HFFc6 (cell line): ENCODE measurements at regions not wholly inside any gene's neighbourhood (a gene's known extent, or its start where the extent isn't known, plus 50 kb on each side); places are given as distances from the start of the nearest gene placed in this dataset.
"Not testable (repeated sequence)": the region's sequence is repeated elsewhere in the genome, so short reads cannot be mapped to it uniquely, and the experiment has no call there.

ENCODE experiments used
- DNase-seq: peaks from one replicate; pipeline ENCODE4 v3.0.0-alpha.2; 2018
- H3K27ac Mint-ChIP-seq: 2 replicates; pipeline ENCODE4 v1.8.0; 2020; ENCODE audit warnings: mild to moderate bottlenecking, mixed read lengths
- H3K27me3 Mint-ChIP-seq: 2 replicates; pipeline ENCODE4 v1.8.0; 2021; ENCODE audit warnings: mild to moderate bottlenecking, moderate library complexity, mixed read lengths; ENCODE audit not compliant: insufficient read depth
- H3K36me3 Mint-ChIP-seq: 2 replicates; pipeline ENCODE4 v1.8.0; 2021; ENCODE audit warnings: low read depth, mixed read lengths
- H3K4me1 Mint-ChIP-seq: 2 replicates; pipeline ENCODE4 v1.8.0; 2020; ENCODE audit warnings: low read depth, mixed read lengths
- H3K4me3 Mint-ChIP-seq: 2 replicates; pipeline ENCODE4 v1.8.0; 2020; ENCODE audit warnings: mild to moderate bottlenecking, moderate library complexity, mixed read lengths
- H3K9me3 Mint-ChIP-seq: 2 replicates; pipeline ENCODE4 v1.8.0; 2020; ENCODE audit warnings: mild to moderate bottlenecking, mixed read lengths
- CTCF ChIP-seq: fragments of 200-600 bp; sonication (generic); IDR thresholded peaks from 2 replicates; pipeline ENCODE4 v1.5.0; 2021; ENCODE audit warnings: antibody characterized with exemption, mild to moderate bottlenecking

DNA sequence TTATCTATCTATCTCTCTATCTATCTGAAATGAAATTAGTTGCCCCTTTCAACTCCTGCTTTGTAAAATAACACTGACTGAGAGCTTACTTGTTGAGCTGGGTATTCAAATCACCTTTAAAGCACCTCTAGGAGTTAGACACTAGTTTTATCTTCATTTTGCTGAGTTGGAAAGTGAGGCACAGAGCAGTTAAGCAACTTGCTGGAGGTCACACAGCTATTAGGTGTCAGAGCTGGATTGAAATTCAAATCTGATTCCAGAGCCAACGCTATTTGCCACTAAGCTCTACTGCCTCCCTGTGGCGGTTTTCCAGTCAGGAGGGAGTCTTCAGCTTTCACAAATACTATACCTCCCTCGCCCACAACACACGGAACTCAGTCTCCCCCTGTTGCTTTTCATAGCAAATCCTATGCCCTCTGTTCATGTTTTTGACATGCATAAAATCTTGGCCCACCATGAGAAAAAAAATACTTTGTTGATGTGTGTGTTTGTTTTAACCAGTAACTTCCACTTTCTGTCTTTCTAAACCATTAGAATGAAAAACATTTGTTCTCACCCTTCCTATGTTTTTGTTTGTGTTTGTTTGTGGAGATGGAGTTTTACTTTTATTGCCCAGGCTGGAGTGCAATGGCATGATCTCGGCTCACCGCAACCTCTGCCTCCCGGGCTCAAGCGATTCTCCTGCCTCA, 74.8 kb upstream of the SMURF2 start:
- no peaks in the 10 kb centered on the region; the same call in 1 of the 2 replicates for H3K27me3 Mint-ChIP-seq
- peak; percentile 68 for DNase-seq
- TF ChIP-seq CTCF: peak; percentile 85
- no peak overlapping the region for H3K4me3 Mint-ChIP-seq
- H3K4me1 Mint-ChIP-seq: peaks cover 89% of the 10 kb centered on the region
- H3K36me3 Mint-ChIP-seq: no peaks in the 10 kb centered on the region
- peak overlapping the region; percentile 50 for H3K27ac Mint-ChIP-seq
- no peaks in the 10 kb centered on the region for H3K9me3 Mint-ChIP-seq

GRCh38 chr17:64732336-64733006, 70.4 kb upstream of the SMURF2 start:
- H3K27ac Mint-ChIP-seq: peak overlapping the region; percentile 79
- H3K4me1 Mint-ChIP-seq: peaks cover 87% of the 10 kb centered on the region
- peak; percentile 38 for TF ChIP-seq CTCF
- H3K36me3 Mint-ChIP-seq: no peaks in the 10 kb centered on the region
- H3K27me3 Mint-ChIP-seq: no peaks in the 10 kb centered on the region
- peak overlapping the region; percentile 41 for H3K4me3 Mint-ChIP-seq
- no peaks in the 10 kb centered on the region for H3K9me3 Mint-ChIP-seq
- peak; percentile 84 for DNase-seq

DNA sequence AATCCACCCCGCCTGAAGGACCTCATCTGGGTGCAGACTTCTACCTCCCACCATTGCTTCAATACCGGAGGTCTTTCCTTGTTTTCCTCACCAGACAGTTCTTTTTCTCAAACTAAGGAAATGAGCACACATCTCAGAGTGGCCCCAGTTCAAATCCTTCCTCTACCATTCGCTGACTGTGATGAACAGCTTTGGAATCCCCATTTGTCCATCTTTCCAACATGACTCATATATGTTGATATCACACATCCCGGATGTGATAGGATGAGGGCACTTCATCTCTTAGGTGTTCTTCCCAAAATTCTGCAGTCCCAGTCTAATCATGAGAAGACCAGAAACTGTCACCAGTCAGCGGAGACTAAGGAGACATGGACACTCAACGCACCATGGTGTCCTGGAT, 67.9 kb upstream of the SMURF2 start:
- not testable (repeated sequence) for H3K9me3 Mint-ChIP-seq, H3K36me3 Mint-ChIP-seq, H3K27me3 Mint-ChIP-seq
- peaks cover 70% of the 10 kb centered on the region for H3K4me1 Mint-ChIP-seq
- DNase-seq: peak; percentile 73
- peak overlapping the region; percentile 62 for H3K4me3 Mint-ChIP-seq
- peak overlapping the region; percentile 84 for H3K27ac Mint-ChIP-seq

DNA sequence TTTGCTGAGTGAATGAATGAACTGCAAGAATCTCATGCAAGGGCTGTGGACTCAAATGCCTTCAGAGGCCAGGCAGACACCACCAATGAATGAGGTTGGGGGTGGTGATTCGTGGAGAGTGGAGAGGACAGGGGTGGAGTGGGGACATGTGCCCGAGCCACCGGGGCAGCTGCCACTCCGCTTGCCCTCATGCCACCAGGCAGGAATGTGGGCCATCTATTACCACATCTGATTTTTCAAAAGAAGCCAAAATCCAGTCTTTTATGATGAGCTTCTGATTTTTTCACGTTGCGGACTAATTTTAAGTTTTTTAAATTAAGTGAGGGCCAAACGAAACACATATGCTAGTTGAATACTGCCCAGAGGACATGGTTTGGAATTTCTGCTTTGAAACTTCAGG, 67.1 kb upstream of the SMURF2 start:
- H3K4me3 Mint-ChIP-seq: 0 out of 2 replicates have a peak overlapping the region, but pooled peaks have one; percentile 62
- TF ChIP-seq CTCF: no peak
- no peak for DNase-seq

GRCh38 chr17:64728041-64728695, 66.1 kb upstream of the SMURF2 start:
- H3K4me1 Mint-ChIP-seq: peaks cover 70% of the 10 kb centered on the region
- no peak for TF ChIP-seq CTCF
- no peaks in the 10 kb centered on the region for H3K9me3 Mint-ChIP-seq
- H3K4me3 Mint-ChIP-seq: peak overlapping the region; percentile 1; the same call in 1 of the 2 replicates
- DNase-seq: peak; percentile 40
- H3K27ac Mint-ChIP-seq: peak overlapping the region; percentile 84
- no peaks in the 10 kb centered on the region for H3K36me3 Mint-ChIP-seq
- no peaks in the 10 kb centered on the region for H3K27me3 Mint-ChIP-seq

More for the DNA sequence above, 67.1 kb upstream of the SMURF2 start:
- Mint-ChIP-seq H3K27me3 (no peaks in the 10 kb centered on the region), H3K27ac (peak overlapping the region; percentile 84), H3K36me3 (no peaks in the 10 kb centered on the region), H3K4me1 (peaks cover 71% of the 10 kb centered on the region), H3K9me3 (no peaks in the 10 kb centered on the region)

GRCh38 chr17:64726025-64726424, 63.9 kb upstream of the SMURF2 start:
- H3K27ac Mint-ChIP-seq, DNase-seq, H3K4me3 Mint-ChIP-seq, H3K27me3 Mint-ChIP-seq, H3K36me3 Mint-ChIP-seq, H3K9me3 Mint-ChIP-seq: not testable (repeated sequence)
- peaks cover 68% of the 10 kb centered on the region for H3K4me1 Mint-ChIP-seq

DNA sequence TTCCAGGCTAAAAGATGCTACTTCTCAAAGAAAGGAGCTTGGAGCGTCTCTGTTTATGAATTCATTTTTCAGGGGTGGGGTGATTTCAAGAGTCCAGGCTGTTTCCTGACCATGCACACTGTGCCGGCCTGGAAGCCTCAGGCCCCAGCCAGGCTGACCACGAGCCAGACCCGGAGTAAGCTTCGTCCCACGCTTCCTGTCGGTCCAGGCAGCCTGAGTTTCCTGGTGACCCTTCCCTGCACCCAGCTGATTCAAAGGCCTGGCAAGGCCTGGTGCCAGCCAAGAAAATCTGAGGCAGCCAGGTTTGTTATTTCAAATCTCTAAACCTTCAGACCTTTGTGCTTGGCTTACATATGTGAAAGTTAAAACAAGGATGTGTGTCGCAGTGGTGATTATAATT, 62.1 kb upstream of the SMURF2 start:
- H3K4me1 Mint-ChIP-seq: peaks cover 68% of the 10 kb centered on the region
- H3K27me3 Mint-ChIP-seq, H3K9me3 Mint-ChIP-seq, H3K36me3 Mint-ChIP-seq: not testable (repeated sequence)
- peak overlapping the region; percentile 87 for H3K27ac Mint-ChIP-seq
- H3K4me3 Mint-ChIP-seq: peak overlapping the region; percentile 50; the same call in 1 of the 2 replicates
- DNase-seq: peak; percentile 55
